Epithelial cell of proximal tubule (primary cell): ENCODE measurements at regions not wholly inside any gene's neighbourhood (a gene's known extent, or its start where the extent isn't known, plus 50 kb on each side); places are given as distances from the start of the nearest gene placed in this dataset.

Experiments
- DNase-seq: peaks from one replicate; pipeline ENCODE4 v3.0.0-alpha.2; 2011; ENCODE audit warnings: low read depth
- H3K4me3 ChIP-seq: 2 replicates; pipeline ENCODE4 v1.5.1; 2011; ENCODE audit warnings: low read depth, mild to moderate bottlenecking, low read length
- TF ChIP-seq, protein P1 (sequence below): conservative IDR thresholded peaks from 2 replicates; pipeline ENCODE4 v1.5.1; 2012; ENCODE audit warnings: low read depth, mild to moderate bottlenecking, low read length

- TF ChIP-seq, protein P1, sequence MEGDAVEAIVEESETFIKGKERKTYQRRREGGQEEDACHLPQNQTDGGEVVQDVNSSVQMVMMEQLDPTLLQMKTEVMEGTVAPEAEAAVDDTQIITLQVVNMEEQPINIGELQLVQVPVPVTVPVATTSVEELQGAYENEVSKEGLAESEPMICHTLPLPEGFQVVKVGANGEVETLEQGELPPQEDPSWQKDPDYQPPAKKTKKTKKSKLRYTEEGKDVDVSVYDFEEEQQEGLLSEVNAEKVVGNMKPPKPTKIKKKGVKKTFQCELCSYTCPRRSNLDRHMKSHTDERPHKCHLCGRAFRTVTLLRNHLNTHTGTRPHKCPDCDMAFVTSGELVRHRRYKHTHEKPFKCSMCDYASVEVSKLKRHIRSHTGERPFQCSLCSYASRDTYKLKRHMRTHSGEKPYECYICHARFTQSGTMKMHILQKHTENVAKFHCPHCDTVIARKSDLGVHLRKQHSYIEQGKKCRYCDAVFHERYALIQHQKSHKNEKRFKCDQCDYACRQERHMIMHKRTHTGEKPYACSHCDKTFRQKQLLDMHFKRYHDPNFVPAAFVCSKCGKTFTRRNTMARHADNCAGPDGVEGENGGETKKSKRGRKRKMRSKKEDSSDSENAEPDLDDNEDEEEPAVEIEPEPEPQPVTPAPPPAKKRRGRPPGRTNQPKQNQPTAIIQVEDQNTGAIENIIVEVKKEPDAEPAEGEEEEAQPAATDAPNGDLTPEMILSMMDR = no peak
- H3K4me3 ChIP-seq = no peak overlapping the region
- no peak for DNase-seq
Observed at GRCh38 chr12:3998397-3998796, 125.2 kb upstream of the PARP11 start.

GRCh38 chr12:3996322-3996721, 123.1 kb upstream of the PARP11 start:
- no peak for DNase-seq
- H3K4me3 ChIP-seq = no peak overlapping the region
- TF ChIP-seq, protein P1 = no peak

DNA sequence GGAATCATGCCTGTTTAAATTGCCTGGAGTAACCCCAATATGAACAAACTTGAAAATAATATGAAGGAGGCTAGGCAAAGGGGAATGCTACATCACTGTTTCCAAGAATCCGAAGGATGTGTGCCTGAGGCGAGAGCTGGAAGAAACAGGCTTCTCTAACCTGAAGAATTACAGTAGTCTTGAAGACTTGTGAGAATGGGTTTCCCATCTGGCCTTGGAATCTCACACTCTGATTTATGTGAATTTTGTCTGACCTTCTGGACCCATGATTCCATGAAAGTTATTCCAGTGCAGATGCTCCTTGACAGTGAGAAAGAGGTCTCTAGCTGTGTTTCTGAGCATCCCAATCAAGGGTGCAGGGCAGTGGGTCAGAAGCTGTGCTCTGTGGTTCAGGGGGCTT, 122.1 kb upstream of the PARP11 start:
- no peak overlapping the region for H3K4me3 ChIP-seq
- DNase-seq = no peak
- TF ChIP-seq, protein P1 = no peak

DNA sequence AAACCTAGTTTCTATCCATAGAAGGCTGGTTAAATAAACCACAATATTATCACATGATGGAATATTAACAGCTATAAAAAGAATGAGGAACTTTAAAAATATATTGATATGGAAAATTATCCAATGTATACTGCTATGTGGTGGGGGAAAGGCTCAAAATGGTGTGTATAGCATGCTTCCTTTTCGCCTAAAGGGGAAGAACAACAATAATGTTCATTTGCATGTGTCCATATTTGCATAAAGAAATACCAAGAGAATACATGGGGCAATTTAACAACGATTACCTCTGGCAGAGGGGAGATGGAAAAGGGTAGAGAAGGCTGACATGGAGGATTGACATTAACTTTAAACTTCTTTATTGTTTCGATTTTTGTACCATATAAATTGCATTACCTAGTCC, 121.3 kb upstream of the PARP11 start:
- H3K4me3 ChIP-seq = no peak overlapping the region
- no peak for DNase-seq
- TF ChIP-seq, protein P1 = no peak

GRCh38 chr12:3992945-3993344, 119.7 kb upstream of the PARP11 start:
- H3K4me3 ChIP-seq = no peak overlapping the region
- TF ChIP-seq, protein P1 = no peak
- no peak for DNase-seq

DNA sequence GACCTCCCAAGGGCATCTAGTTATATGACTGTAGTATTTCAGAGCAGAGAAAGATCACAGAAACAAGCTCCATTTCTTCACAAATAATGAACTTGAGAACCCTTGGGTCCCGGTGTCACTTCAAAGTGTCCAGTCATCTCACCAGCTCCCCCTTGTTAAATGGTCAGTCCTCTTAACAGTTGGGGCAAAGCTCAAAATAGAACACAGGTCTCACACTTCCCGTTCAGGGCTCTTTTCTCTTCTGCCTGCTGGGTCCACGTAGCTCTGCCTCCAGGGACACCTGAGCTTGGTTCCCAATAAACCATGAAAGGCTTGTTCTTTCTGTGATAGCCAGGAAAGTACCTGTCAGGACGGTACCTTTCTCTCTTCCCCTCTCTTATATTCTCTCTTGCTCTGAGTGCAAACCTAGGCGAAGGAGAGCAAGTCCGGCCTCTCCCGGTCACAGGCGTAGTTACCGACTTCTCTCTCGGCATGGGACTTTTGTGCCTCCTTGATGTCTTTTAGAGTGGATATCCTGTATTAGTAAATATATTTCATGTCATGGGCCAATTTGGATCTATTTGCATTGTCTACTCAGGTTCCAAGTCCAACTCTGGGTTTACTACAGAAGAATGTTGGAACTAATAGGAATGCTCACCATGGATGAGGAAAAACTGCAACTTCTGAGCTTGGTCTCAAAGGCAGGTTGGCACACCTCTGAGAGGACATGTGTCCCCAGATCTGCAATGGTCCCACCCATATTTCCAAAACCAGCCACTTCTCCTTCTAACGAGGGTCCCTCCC, 118.8 kb upstream of the PARP11 start:
- no peak for DNase-seq
- H3K4me3 ChIP-seq = no peak overlapping the region
- TF ChIP-seq, protein P1 = no peak
